Stimulated activated CD4-positive, alpha-beta T cell treated with anti-CD3 and anti-CD28 coated beads, TNF-alpha, amount 100 ng/mL, for 48 hours (primary cell): ENCODE measurements at regions not wholly inside any gene's neighbourhood (a gene's known extent, or its start where the extent isn't known, plus 50 kb on each side); places are given as distances from the start of the nearest gene placed in this dataset.
"Not testable (repeated sequence)": the region's sequence is repeated elsewhere in the genome, so short reads cannot be mapped to it uniquely, and the experiment has no call there.

Source experiments
- DNase-seq, 3 donors: peaks; one replicate each; pipeline ENCODE4 v3.0.0-alpha.2; 2020; ENCODE audit warnings: low read depth in 3 of 3

GRCh38 chr1:147062956-147063355 is 109.3 kb downstream of the PRKAB2 start:
- no peak for DNase-seq

- not testable (repeated sequence) for DNase-seq
Observed at GRCh38 chr1:147061880-147062279, 110.4 kb downstream of the PRKAB2 start.

GRCh38 chr1:147053269-147053668 is 115.1 kb downstream of the NBPF12 start:
- DNase-seq = no peak

GRCh38 chr1:147052677-147053076 is 114.6 kb downstream of the NBPF12 start:
- DNase-seq = no peak

- no peak for DNase-seq
Observed at GRCh38 chr1:147052143-147052542, 114.0 kb downstream of the NBPF12 start.

GRCh38 chr1:147051136-147051535 is 113.0 kb downstream of the NBPF12 start:
- DNase-seq = no peak

- no peak for DNase-seq
Observed at GRCh38 chr1:147050654-147051053, 112.5 kb downstream of the NBPF12 start.

- DNase-seq = not testable (repeated sequence)
Observed at GRCh38 chr1:147046863-147047394, 108.8 kb downstream of the NBPF12 start.

- no peak for DNase-seq
Observed at GRCh38 chr1:147046189-147046862, 108.2 kb downstream of the NBPF12 start.
